Left ventricle myocardium inferior (tissue), 1 donor: ENCODE measurements at regions not wholly inside any gene's neighbourhood (a gene's known extent, or its start where the extent isn't known, plus 50 kb on each side); places are given as distances from the start of the nearest gene placed in this dataset.

Experiments
- DNase-seq: peaks from one replicate; pipeline ENCODE4 v3.0.0-alpha.2; 2020
- H3K27ac ChIP-seq: fragments of 200-600 bp; replicated peaks from 2 replicates; pipeline ENCODE4 v1.8.0; 2021
- H3K27me3 ChIP-seq: fragments of 200-600 bp; 2 replicates; pipeline ENCODE4 v1.8.0; 2021; ENCODE audit warnings: low read depth
- H3K36me3 ChIP-seq: fragments of 200-600 bp; 2 replicates; pipeline ENCODE4 v1.8.0; 2021
- H3K4me1 ChIP-seq: fragments of 200-600 bp; 2 replicates; pipeline ENCODE4 v1.8.0; 2021
- H3K4me3 ChIP-seq: fragments of 200-600 bp; 2 replicates; pipeline ENCODE4 v1.8.0; 2021; ENCODE audit warnings: mild to moderate bottlenecking, moderate library complexity
- H3K9me3 ChIP-seq: fragments of 200-600 bp; replicated peaks from 2 replicates; pipeline ENCODE4 v1.8.0; 2021
- CTCF ChIP-seq: fragments of 200-600 bp; IDR thresholded peaks from 2 replicates; pipeline ENCODE4 v1.8.0; 2021; ENCODE audit warnings: antibody characterized with exemption, mild to moderate bottlenecking, borderline replicate concordance
- intact Hi-C: fragments of 100-400 bp; cut with micrococcal nuclease; formaldehyde crosslinking; loops from one replicate; pipeline ENCODE4 v1.11.0; 2022
- donor health status: DM: no; HTN: yes; CAD: no; lungs with severe emphysema.

DNA sequence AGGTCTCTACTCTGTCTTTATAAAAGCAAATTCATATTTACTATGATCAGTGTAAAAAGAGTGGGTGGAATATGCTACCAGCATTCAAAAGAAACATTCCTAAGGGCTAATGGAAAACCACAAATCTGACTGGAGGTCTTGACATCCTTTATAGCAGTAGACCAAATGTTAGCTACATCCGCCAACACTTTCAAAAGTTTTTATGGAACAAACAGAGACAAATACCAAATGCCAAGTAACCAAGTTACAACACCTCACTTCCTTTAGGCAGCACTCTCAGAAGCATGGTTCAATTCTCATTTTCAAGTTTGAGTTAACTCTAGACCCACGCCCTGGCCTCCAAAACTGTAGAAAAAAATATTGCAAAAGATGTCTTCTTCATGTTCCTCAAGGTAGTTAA lies 78.3 kb upstream of the SETBP1 start:
- Histone ChIP-seq H3K9me3 (no peaks in the 10 kb centered on the region), H3K27ac (no peak overlapping the region), H3K27me3 (no peaks in the 10 kb centered on the region), H3K36me3 (no peaks in the 10 kb centered on the region), H3K4me3 (no peak overlapping the region), H3K4me1 (peaks cover 10% of the 10 kb centered on the region)
- DNase-seq: no peak
- intact Hi-C loops: no loop called here
- no peak for TF ChIP-seq CTCF

DNA sequence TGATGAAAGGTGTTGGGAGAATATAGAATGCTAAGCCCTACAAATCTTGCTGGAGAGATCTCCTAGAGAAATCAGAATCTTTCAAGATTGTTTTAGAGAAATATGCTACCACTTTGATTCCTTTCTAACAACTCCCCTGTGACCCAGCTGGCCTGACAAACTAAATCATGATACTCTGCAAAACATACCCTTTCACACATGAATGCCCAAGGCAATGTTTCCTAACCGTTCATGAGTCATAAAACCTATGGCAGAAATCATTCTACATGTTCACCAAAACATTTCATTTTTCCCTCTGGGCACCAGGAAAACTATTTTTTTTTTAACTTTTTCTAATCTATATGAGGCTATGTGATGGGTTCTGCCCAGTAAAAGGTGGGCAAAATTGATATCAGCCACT lies 77.8 kb upstream of the SETBP1 start:
- no peak overlapping the region for H3K27ac ChIP-seq
- DNase-seq: no peak
- no peaks in the 10 kb centered on the region for H3K27me3 ChIP-seq
- intact Hi-C loops: no loop called here
- H3K4me3 ChIP-seq: no peak overlapping the region
- no peak for TF ChIP-seq CTCF
- peaks cover 10% of the 10 kb centered on the region for H3K4me1 ChIP-seq
- H3K36me3 ChIP-seq: no peaks in the 10 kb centered on the region
- no peaks in the 10 kb centered on the region for H3K9me3 ChIP-seq

DNA sequence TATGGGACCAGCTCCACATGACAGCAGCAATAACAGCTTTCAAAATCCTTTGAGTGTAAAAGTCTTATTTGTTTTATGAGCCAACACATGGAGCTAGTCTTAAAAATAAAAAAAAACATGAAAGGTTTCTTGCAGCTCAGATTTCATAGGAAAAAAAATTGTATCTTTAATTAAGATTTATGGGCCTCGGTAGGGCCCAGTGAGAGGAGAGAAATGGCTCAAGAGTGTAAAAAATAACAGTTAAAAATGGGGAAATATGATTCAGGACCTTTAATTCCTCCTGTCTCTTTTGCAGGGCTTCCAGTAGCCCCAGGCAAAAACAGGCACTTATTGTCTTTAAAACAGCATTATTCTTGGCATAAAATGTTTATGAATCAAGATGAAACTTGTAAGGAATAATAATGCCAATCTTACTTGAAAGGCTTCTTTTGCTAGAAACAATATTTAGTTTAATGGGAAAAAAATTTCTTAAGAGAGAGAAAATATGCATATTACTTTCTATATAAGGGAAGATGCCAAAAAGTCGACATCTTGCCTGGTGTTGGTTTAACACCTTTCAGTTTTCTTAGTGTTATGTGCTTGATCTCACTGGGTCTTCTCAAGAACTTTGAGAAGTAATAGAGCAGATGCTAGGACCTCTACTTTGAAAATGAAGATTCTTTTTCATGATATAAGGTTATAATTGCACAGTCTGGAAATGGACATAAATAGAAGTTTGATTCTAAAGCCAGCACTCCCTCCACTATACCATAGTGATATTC lies 71.3 kb upstream of the SETBP1 start:
- DNase-seq: no peak

GRCh38 chr18:44620812-44621211 lies 59.9 kb upstream of the SETBP1 start:
- TF ChIP-seq CTCF: no peak
- Histone ChIP-seq H3K27ac (no peak overlapping the region), H3K4me3 (no peak overlapping the region), H3K27me3 (no peaks in the 10 kb centered on the region), H3K4me1 (no peaks in the 10 kb centered on the region), H3K36me3 (no peaks in the 10 kb centered on the region), H3K9me3 (peaks cover 10% of the 10 kb centered on the region)
- intact Hi-C loops: no loop called here
- DNase-seq: no peak

More for the DNA sequence above, 71.3 kb upstream of the SETBP1 start:
- H3K9me3 ChIP-seq: no peaks in the 10 kb centered on the region
- no peaks in the 10 kb centered on the region for H3K4me1 ChIP-seq
- intact Hi-C loops: no loop called here
- no peaks in the 10 kb centered on the region for H3K36me3 ChIP-seq
- TF ChIP-seq CTCF: no peak
- H3K27ac ChIP-seq: no peak overlapping the region
- H3K27me3 ChIP-seq: no peaks in the 10 kb centered on the region
- H3K4me3 ChIP-seq: no peak overlapping the region

- intact Hi-C loops: no loop called here
- H3K36me3 ChIP-seq: no peaks in the 10 kb centered on the region
- no peak for TF ChIP-seq CTCF
- H3K27ac ChIP-seq: no peak overlapping the region
- no peak overlapping the region for H3K4me3 ChIP-seq
- no peaks in the 10 kb centered on the region for H3K9me3 ChIP-seq
- no peak for DNase-seq
- peaks cover 20% of the 10 kb centered on the region for H3K4me1 ChIP-seq
- no peaks in the 10 kb centered on the region for H3K27me3 ChIP-seq
Measured at GRCh38 chr18:44624052-44624451, 56.6 kb upstream of the SETBP1 start.
